Uterus (tissue), 2 donors: ENCODE measurements at regions not wholly inside any gene's neighbourhood (a gene's known extent, or its start where the extent isn't known, plus 50 kb on each side); places are given as distances from the start of the nearest gene placed in this dataset.

ENCODE experiments used
- CTCF ChIP-seq, 4 experiments: fragments of 200-600 bp in 2 of 4; fragments of 450-650 bp in 2 of 4; sonication (generic) in 2 of 4; IDR thresholded peaks; one replicate each; pipeline ENCODE4 v1.5.1; 2016 to 2019; ENCODE audit warnings: antibody characterized with exemption in 4 of 4, mild to moderate bottlenecking in 2 of 4, moderate library complexity in 1 of 4
- POLR2A ChIP-seq, 2 donors: fragments of 450-650 bp; IDR thresholded peaks; one replicate each; pipeline ENCODE4 v1.6.1; 2016; ENCODE audit warnings: antibody characterized with exemption in 2 of 2, mild to moderate bottlenecking in 1 of 2, moderate library complexity in 1 of 2

GRCh38 chr5:77847129-77847460 lies 71.0 kb upstream of the TBCA start:
- TF ChIP-seq CTCF (IDR thresholded peaks at IDR 0.05) (no peak), POLR2A (IDR thresholded peaks at IDR 0.05) (no peak)
